ENCODE measurements at regions not wholly inside any gene's neighbourhood (a gene's known extent, or its start where the extent isn't known, plus 50 kb on each side); places are given as distances from the start of the nearest gene placed in this dataset.
"Not testable (repeated sequence)": the region's sequence is repeated elsewhere in the genome, so short reads cannot be mapped to it uniquely, and the experiment has no call there.

DNA sequence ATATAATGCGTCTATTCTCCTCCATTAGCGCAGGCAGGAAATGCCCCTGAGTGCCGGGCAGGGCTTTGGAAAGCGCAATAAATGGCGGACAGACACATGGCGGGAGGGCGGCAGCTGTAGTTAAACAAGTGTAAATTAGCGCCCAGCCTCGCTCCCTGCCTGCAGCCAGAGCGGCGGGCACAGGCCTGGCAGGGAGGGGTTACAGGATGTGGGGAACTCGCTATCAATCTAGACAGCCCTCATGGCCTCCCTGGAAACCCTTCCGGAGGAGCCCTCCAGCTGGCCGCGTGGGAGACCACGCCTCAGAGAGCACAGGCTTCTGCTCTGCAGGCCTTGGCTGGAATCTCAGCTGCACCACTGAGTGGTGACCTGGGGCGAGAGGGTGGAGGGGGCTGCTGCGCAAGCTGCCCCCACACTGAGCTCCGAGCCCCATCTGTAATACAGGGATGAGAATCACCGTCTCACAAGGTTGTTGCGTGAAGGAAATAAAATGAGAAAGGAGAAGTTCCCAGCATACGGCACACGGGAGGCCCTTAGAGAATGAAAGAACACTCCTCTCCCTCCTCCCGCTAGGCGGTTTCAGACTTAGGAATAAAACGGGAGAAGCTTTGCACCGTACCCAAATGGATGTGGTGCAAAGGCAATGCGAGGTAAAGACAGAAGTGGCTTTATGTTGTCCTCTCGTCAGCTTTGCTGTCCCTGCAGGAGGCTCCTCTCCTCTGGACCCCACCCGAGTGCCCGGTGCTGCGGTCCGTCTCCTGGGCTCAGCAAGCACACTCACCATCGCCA lies 167.2 kb upstream of the POU3F1 start:
- no peak for DNase-seq (ENCODE audit: low read depth)

- DNase-seq (ENCODE audit: low read depth): no peak
These were observed 164.2 kb upstream of the POU3F1 start for GRCh38 chr1:38210895-38211177.

GRCh38 chr1:38210021-38210894 lies 163.7 kb upstream of the POU3F1 start:
- no peak for DNase-seq (ENCODE audit: low read depth)

DNA sequence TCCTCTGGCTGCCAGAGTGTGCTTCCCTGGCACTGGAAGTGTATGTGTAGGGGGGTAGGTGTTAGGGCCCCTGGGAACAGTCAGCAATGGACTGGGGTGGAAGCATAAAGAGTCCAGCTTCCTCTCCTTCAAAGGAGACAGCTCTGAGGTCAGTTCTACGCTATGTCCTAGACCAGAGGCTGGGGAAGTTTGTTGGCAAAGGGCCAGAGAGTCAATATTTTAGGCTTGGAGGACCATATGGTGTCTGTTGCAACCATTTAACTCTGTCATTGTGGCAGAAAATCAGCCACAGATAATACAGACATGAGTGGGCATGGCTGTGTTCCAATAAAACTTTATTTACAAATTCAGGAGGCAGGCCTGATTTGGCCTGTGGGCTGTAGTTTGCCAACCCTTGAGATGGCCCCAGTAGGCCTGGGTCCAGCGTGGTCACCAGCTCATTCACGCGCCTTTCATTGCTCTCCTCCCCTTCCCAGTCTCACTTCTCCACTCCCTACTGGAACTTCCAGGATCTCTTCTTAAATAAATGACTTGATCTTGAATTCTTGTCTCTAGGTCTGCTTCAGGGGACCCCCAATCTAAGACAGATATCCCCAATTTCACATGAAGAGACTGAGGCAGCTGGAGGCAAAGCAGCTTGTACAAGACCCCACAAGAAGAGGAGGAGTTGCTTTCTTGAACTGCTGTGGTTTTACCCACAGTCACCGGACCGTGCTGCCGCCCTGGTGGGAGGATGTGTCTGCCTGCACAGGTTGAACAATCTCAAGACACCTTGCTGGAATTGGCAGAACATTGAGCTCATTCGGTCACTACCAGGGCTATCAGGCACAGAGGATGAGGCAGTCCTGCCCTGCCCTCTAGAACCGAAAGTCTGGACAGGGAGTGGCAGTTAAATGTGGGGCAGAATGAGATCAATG lies 162.4 kb upstream of the POU3F1 start:
- no peak for DNase-seq (ENCODE audit: low read depth)

DNA sequence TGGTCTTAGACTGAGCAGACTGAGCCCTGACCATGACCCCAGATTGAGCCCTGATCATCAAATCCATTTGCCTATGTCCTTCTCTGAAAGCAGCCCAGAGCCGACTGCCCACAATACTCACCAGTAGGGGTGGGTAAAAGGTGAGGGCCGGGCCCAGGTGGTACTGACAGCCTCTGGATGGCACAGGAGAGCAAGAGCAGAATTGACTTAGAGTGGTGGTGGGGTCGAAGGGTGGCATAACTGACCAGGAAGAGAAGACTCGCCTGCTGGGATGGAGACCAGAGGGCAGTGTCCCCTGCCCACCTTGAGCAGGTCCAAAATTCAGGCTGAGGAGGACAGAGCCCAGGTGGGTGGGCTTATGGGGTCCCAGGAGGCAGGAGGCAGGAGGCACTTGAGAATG lies 161.3 kb upstream of the POU3F1 start:
- no peak for DNase-seq (ENCODE audit: low read depth)

DNA sequence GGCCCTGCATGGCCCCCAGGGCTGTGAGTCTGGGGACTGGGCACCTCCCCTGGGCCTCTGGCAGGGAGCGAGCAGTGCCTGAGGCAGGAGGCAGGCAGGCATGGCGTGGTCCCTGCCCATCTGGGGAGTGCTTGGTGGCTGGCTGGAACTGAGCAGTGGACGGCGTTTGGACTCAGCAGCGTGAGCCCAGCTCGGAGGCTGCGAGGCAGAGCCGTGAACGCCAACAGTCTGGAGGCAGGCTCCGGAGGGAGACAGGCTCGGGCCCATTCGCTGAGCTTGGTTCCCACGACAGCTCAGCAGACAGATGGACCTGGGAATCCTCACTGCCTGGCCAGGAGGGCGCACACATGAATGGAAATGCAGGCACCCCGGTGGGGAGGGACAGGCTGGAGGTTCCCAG lies 160.7 kb upstream of the POU3F1 start:
- DNase-seq (ENCODE audit: low read depth): no peak

DNA sequence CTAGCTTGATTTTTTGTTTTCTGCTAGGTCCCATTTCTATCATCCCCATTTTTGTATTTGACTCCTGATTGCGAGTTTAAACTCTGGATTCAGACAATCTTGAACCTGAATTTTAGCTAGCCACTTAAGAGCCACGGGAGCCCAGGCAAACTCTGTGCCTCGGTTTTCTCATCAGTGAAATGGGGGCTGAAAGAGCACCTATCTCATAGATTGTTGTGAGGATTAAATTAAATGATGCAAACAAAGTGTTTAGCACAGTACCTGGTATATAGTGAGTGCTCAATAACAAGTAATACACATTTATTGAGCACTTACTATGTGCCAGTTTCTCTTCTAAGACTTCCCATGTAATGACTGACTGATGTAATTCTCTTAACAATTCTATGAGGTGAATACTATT lies 158.1 kb upstream of the POU3F1 start:
- no peak for DNase-seq (ENCODE audit: low read depth)

DNA sequence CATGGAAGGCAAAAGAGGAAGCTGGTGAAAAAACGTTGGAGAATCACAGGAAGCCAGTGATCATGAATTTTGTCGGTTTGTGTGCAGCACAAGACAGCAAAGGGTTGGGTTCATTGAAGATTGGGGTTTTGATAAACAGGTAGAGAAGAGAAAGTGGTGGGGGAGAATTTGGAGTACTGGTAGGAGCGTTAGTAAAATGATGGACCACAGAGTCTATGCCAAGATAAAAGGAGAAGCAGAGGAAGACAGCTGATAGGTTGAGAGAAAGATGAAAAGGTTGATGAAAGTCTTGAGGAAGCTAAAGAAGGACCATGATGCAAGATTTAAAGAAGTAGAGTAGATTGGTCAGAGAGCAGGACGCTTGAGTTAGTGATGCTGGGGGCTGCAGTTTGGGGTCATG lies 156.8 kb upstream of the POU3F1 start:
- no peak for DNase-seq (ENCODE audit: low read depth)

DNA sequence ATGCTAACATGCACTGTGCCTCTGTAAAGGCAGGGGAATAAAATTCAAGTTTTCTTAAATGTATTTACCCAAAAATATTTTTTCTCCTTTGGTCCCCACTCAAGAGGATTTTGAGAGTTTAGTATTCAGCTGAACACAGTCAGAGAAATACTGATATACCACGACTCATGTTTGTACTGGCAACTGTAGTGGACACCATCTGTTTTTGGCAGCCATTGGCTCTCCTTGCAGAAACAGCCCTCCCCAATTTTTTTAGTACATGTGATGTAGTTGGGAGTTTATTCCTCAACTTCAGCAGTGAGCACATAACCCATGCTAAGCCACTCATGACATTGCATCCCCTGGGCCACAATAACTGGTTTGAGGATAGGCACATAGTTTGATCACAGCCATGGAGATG lies 154.8 kb upstream of the POU3F1 start:
- DNase-seq (ENCODE audit: low read depth): no peak

GRCh38 chr1:38198621-38199020 lies 152.0 kb upstream of the POU3F1 start:
- DNase-seq (ENCODE audit: low read depth): no peak

DNA sequence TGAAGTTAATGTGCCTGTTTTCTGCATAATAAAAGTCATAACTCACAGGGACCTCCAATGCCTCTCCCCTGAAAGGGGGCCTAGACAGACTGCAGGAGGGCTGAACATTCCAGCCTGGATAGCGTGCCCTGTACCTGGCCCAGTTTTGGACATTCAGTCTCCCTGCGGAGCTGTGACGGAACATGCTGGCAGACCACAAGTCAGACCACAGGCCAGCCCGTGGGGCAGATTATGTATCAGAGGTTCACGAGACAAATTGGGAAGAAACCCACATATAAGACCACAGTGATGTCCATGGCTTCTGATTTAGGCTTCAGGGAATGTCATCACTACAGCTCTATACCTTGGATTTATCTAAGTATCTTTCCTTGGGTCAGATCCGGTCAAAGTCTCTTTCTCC lies 151.5 kb upstream of the POU3F1 start:
- no peak for DNase-seq (ENCODE audit: low read depth)

DNA sequence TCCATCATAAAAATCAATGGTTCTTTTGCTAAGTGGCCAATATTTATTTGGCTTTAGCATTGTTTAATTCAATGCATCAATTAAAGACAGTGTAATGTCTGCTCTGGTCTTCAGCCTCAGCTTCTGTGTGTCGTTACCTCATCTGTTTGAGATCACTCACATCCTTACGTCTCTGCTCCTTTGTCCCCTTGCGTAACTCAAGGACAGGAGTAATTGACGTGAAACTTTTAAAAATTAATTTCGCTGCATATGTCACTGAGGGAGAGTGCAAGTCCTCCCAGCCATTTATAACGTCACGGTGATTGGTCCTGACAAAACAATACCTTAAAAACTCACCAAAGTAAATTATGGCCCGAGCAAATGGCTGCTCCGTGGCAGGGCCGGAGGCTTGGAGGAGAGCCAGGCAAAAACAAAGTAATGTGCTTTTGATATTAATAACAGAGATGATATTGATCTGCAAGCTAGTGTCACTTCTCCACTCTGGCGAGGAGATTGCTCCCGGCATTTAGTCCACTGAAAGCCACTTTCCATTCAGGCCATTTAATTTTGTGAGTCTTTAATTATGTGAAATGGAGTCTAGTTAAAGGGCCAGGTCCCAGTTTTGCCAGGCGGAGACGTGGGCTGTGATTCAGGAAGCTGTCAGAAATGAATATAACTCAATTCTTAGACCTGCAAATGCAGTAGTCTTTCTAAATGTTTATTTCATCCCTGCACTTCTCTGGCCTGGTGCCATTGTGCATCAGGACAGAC lies 150.9 kb upstream of the POU3F1 start:
- DNase-seq (ENCODE audit: low read depth): no peak

- DNase-seq (ENCODE audit: low read depth): no peak
These were observed 147.9 kb upstream of the POU3F1 start for GRCh38 chr1:38194472-38194871.

- DNase-seq (ENCODE audit: low read depth): no peak
These were observed 146.4 kb upstream of the POU3F1 start for GRCh38 chr1:38193040-38193439.

DNA sequence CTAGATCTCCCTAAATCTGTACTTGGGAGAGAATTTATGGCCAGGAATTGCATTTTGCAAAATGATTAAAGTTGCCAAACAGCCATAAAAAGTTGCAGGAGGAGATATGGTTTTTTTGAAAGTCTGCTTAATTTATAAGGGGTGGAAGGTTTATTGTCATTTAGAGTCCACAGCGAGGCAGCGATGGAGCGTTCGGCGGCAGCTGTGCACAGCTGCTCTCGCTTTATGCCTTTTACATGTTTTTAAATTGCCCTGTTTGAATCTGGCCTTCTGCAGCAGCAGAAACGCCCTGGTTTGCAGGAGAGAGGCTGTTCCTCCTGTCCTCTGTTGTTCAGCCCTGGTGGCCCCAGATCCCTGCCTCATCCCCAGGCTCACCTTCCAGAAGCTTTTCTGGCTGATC lies 144.9 kb upstream of the POU3F1 start:
- DNase-seq (ENCODE audit: low read depth): no peak

GRCh38 chr1:38190983-38191382 lies 144.4 kb upstream of the POU3F1 start:
- no peak for DNase-seq (ENCODE audit: low read depth)

DNA sequence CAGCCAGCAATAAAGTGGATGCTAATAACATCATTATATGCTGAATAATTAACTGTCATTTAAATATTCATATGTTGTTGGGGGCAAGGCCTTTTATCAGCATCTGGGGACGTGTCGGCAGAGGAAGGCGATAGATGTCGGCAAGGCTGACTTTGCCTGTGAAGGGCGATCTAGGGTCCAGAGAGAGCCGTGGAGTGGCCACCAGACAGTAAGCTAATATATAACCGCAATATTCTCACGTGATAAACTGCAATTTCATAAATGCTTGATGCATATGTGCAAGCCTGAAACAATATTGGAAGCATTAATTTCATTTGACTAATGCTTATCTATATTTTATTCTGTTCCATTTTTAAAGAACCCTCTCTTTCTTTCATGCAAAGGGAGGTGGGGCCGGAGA lies 141.0 kb upstream of the POU3F1 start:
- no peak for DNase-seq (ENCODE audit: low read depth)

- DNase-seq (ENCODE audit: low read depth): no peak
These were observed 140.0 kb upstream of the POU3F1 start for GRCh38 chr1:38186566-38186965.

GRCh38 chr1:38185913-38186312 lies 139.3 kb upstream of the POU3F1 start:
- no peak for DNase-seq (ENCODE audit: low read depth)

- no peak for DNase-seq (ENCODE audit: low read depth)
These were observed 137.2 kb upstream of the POU3F1 start for GRCh38 chr1:38183747-38184146.

DNA sequence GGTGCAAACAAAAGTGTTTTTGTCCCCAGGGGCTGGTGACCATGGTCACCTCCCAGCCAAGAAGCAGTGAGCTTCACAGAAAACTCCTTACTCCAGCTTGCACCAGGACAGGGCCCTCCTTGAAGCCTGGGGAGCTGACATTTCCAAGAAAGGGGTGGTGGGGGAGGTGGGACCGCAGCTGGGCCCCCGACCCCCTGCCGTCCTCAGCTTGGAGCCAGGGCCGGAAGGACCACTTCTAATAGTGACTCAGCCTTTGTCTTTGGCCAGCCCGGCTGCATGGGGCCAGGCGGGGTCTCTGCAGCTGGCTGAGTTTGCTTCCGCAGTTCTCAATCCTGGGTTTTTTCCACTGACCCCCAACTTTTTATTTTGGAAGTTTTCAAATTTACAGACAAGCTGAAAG lies 136.5 kb upstream of the POU3F1 start:
- no peak for DNase-seq (ENCODE audit: low read depth)

DNA sequence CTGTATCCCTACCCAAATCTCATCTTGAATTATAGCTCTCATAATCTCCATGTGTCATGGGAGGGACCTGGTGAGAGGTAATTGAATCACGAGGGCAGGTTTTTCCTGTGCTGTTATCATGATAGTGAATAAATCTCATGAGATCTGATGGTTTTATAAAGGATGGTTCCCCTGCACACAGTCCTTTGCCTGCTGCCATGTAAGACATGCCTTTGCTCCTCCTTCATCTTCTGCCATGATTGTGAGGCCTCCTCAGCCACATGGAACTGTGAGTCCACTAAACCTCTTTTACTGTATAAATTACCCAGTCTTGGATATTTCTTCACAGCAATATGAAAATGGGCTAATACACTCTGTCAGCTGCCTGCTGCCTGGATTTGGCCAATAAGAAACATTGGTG lies 133.8 kb upstream of the POU3F1 start:
- not testable (repeated sequence) for DNase-seq (ENCODE audit: low read depth)
